ENCODE measurements at regions not wholly inside any gene's neighbourhood (a gene's known extent, or its start where the extent isn't known, plus 50 kb on each side); places are given as distances from the start of the nearest gene placed in this dataset.

DNA sequence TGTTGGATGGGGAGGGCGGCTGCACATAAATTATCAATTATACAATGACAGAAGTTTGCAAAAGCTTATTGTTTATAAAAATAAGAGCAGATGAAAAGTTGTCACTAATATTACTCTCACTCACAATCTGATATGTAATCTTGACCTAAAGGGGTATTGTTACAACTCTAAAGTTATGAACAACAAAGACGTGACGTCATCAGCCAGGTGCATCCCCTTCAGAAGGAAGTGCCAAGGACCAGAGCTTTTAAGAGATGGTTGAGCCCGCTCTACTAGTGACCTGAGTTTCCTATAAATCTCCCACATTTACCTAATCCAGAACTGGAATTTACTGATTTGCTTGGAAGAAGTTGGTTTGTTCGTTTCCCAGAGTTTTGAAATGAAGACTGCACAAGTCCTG, 247.7 kb upstream of the MGMT start:
- H3K79me2 ChIP-seq (ENCODE audit: insufficient read depth, low read length): no peaks in the 10 kb centered on the region
- H3K36me3 ChIP-seq (replicated peaks in 1 of 2; ENCODE audit: control insufficient read depth in 1 of 2, insufficient read depth in 2 of 2, low read length in 2 of 2): no peaks in the 10 kb centered on the region
- FAIRE-seq (no peak), ATAC-seq (no peak), DNase-seq (ENCODE audit: low spot score) (no peak)
- H4K20me1 ChIP-seq (ENCODE audit: insufficient read depth, low read length): no peaks in the 10 kb centered on the region
- H3K4me3 ChIP-seq (replicated peaks in 1 of 3; ENCODE audit: insufficient read depth in 1 of 3, low read depth in 2 of 3, low read length in 3 of 3): no peak overlapping the region
- H3K9me3 ChIP-seq (ENCODE audit: low read length): peaks cover 4% of the 10 kb centered on the region; the same call in 1 of the 2 replicates
- H3K27me3 ChIP-seq (ENCODE audit: control insufficient read depth in 1 of 2, insufficient read depth in 2 of 2, low read length in 2 of 2): no peaks in the 10 kb centered on the region
- no peak overlapping the region for H3K9ac ChIP-seq (ENCODE audit: insufficient read depth, low read depth, low read length)
- intact Hi-C loops (cut with micrococcal nuclease; ENCODE audit: unreplicated experiment) (no loop called here), in situ Hi-C loops (cut with HindIII; ENCODE audit: extremely low pct_ligation_motif_present, low pct_unique_long_range_greater_than_20kb) (no loop called here)
- no peak overlapping the region for H3K4me2 ChIP-seq (ENCODE audit: low read depth, low read length)
- no peaks in the 10 kb centered on the region for H3K4me1 ChIP-seq (ENCODE audit: insufficient read depth, low read length)
- no peak overlapping the region for H2AFZ ChIP-seq (ENCODE audit: low read length)
- H3K27ac ChIP-seq (ENCODE audit: extremely low read length, insufficient read depth, low read length): no peak overlapping the region
- BruUV-seq (replicated peaks): no TSS peak
- ChIA-PET CTCF (ENCODE audit: low intra/inter-chr PET ratio, low total read pairs) (no interaction called here), POLR2A (no interaction called here)
- WGBS (ENCODE audit: low lambda C conversion rate): 22% methylated on average over 5 of the region's 5 CpGs
- TF ChIP-seq ATF7 (IDR thresholded peaks at IDR 0.05) (peak; percentile 88), ATF7 (CRISPR knock-in tag; IDR thresholded peaks at IDR 0.05) (no peak), SAFB2 (CRISPR knock-in tag; IDR thresholded peaks at IDR 0.05; ENCODE audit: borderline replicate concordance, low read depth) (no peak), CREB1 (IDR thresholded peaks at IDR 0.05) (peak; percentile 97), CREB1 (CRISPR knock-in tag; IDR thresholded peaks at IDR 0.05) (no peak), TARDBP (CRISPR knock-in tag; IDR thresholded peaks at IDR 0.05) (no peak)

DNA sequence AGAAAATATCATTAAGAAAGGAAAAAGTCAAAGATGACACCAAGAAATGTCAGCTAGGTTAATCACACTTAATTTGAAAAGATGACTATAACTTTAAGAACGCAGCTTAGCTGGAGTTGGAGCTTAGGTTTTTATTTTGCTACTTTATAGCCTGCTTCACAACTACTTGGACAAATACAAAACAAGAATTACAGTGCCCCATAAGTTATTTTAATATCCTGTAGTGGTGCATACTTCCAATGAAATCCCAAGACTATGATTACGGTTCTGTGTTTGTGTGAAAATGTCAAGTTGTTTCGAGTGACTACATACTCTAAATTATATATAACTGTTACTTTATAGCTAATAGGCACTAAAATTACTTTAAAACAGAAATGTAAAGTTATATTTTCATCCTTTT, 244.6 kb upstream of the MGMT start:
- TF ChIP-seq KAT8 (CRISPR knock-in tag; IDR thresholded peaks at IDR 0.05) (no peak), NPAS2 (CRISPR knock-in tag; IDR thresholded peaks at IDR 0.05; ENCODE audit: borderline replicate concordance) (no peak), SP1 (IDR thresholded peaks at IDR 0.05) (no peak), SP1 (CRISPR knock-in tag; IDR thresholded peaks at IDR 0.05) (no peak), ZNF598 (CRISPR knock-in tag; IDR thresholded peaks at IDR 0.05; ENCODE audit: borderline replicate concordance) (no peak), CBX5 (CRISPR knock-in tag; IDR thresholded peaks at IDR 0.05; ENCODE audit: borderline replicate concordance) (no peak)
- TF ChIP-seq, protein P1, sequence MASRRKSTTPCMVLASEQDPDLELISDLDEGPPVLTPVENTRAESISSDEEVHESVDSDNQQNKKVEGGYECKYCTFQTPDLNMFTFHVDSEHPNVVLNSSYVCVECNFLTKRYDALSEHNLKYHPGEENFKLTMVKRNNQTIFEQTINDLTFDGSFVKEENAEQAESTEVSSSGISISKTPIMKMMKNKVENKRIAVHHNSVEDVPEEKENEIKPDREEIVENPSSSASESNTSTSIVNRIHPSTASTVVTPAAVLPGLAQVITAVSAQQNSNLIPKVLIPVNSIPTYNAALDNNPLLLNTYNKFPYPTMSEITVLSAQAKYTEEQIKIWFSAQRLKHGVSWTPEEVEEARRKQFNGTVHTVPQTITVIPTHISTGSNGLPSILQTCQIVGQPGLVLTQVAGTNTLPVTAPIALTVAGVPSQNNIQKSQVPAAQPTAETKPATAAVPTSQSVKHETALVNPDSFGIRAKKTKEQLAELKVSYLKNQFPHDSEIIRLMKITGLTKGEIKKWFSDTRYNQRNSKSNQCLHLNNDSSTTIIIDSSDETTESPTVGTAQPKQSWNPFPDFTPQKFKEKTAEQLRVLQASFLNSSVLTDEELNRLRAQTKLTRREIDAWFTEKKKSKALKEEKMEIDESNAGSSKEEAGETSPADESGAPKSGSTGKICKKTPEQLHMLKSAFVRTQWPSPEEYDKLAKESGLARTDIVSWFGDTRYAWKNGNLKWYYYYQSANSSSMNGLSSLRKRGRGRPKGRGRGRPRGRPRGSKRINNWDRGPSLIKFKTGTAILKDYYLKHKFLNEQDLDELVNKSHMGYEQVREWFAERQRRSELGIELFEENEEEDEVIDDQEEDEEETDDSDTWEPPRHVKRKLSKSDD (CRISPR knock-in tag; IDR thresholded peaks at IDR 0.05; ENCODE audit: low read depth): no peak
- Histone ChIP-seq H3K9me3 (ENCODE audit: low read length) (peaks cover 9% of the 10 kb centered on the region), H3K36me3 (replicated peaks in 1 of 2; ENCODE audit: control insufficient read depth in 1 of 2, insufficient read depth in 2 of 2, low read length in 2 of 2) (no peaks in the 10 kb centered on the region), H3K9ac (ENCODE audit: insufficient read depth, low read depth, low read length) (no peak overlapping the region), H3K79me2 (ENCODE audit: insufficient read depth, low read length) (no peaks in the 10 kb centered on the region), H3K27me3 (ENCODE audit: control insufficient read depth in 1 of 2, insufficient read depth in 2 of 2, low read length in 2 of 2) (no peaks in the 10 kb centered on the region), H3K4me1 (ENCODE audit: insufficient read depth, low read length) (no peaks in the 10 kb centered on the region), H4K20me1 (ENCODE audit: insufficient read depth, low read length) (no peaks in the 10 kb centered on the region), H3K4me2 (ENCODE audit: low read depth, low read length) (no peak overlapping the region), H3K27ac (ENCODE audit: extremely low read length, insufficient read depth, low read length) (no peak overlapping the region), H2AFZ (ENCODE audit: low read length) (no peak overlapping the region), H3K4me3 (replicated peaks in 1 of 3; ENCODE audit: insufficient read depth in 1 of 3, low read depth in 2 of 3, low read length in 3 of 3) (no peak overlapping the region)
- intact Hi-C loops (cut with micrococcal nuclease; ENCODE audit: unreplicated experiment): no loop called here
- in situ Hi-C loops (cut with HindIII; ENCODE audit: extremely low pct_ligation_motif_present, low pct_unique_long_range_greater_than_20kb): no loop called here
- no TSS peak for BruUV-seq (replicated peaks)
- ChIA-PET POLR2A (no interaction called here), CTCF (ENCODE audit: low intra/inter-chr PET ratio, low total read pairs) (no interaction called here)
- FAIRE-seq: no peak
- WGBS (ENCODE audit: low lambda C conversion rate): 16% methylated on average over 3 of the region's 3 CpGs
- DNase-seq (ENCODE audit: low spot score): no peak
- no peak for ATAC-seq

Measured in HepG2 (cell line).